Epithelial cell of prostate (primary cell): ENCODE measurements at regions not wholly inside any gene's neighbourhood (a gene's known extent, or its start where the extent isn't known, plus 50 kb on each side); places are given as distances from the start of the nearest gene placed in this dataset.
"Not testable (repeated sequence)": the region's sequence is repeated elsewhere in the genome, so short reads cannot be mapped to it uniquely, and the experiment has no call there.

Experiments used
- DNase-seq: peaks from one replicate; pipeline ENCODE4 v3.0.0-alpha.2; 2011; ENCODE audit warnings: low read depth, low spot score
- H3K27ac ChIP-seq: fragments of 450-650 bp; 2 replicates; pipeline ENCODE4 v1.5.1; 2017; ENCODE audit warnings: mild to moderate bottlenecking

GRCh38 chr6:8858854-8859331 is 423.5 kb upstream of the SLC35B3 start:
- no peak overlapping the region for H3K27ac ChIP-seq
- no peak for DNase-seq

GRCh38 chr6:8857160-8857559 is 421.8 kb upstream of the SLC35B3 start:
- DNase-seq: no peak
- H3K27ac ChIP-seq: no peak overlapping the region

- H3K27ac ChIP-seq: no peak overlapping the region
- DNase-seq: no peak
Measured at GRCh38 chr6:8855411-8855810, 420.1 kb upstream of the SLC35B3 start.

GRCh38 chr6:8852332-8852731 is 417.0 kb upstream of the SLC35B3 start:
- H3K27ac ChIP-seq: no peak overlapping the region

GRCh38 chr6:8846680-8847079 is 411.3 kb upstream of the SLC35B3 start:
- DNase-seq, H3K27ac ChIP-seq: not testable (repeated sequence)

More at GRCh38 chr6:8852332-8852731, 417.0 kb upstream of the SLC35B3 start:
- DNase-seq: no peak

- no peak for DNase-seq
Measured at GRCh38 chr6:8845690-8846089, 410.3 kb upstream of the SLC35B3 start.

DNA sequence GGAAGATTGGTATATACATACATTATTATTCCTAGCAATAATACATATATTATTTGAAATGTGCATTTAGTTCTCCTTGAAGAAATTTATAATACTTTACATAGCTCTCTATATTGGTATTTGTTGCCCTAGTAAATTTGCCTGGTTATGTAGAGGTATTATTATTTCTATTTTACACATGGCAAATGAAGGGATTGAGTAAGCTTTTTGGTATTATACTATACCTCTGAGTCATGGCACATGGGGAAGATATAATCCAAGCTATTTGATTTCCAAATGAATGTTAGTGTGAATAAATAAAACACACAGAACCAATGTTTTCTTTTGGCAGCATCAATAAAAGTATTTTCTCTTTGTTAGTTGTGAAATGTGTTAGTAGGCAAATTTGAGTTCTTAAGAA is 409.6 kb upstream of the SLC35B3 start:
- no peak for DNase-seq
- H3K27ac ChIP-seq: no peak overlapping the region

More at GRCh38 chr6:8845690-8846089, 410.3 kb upstream of the SLC35B3 start:
- H3K27ac ChIP-seq: no peak overlapping the region

- H3K27ac ChIP-seq: no peak overlapping the region
- no peak for DNase-seq
Measured at GRCh38 chr6:8839626-8840025, 404.3 kb upstream of the SLC35B3 start.

DNA sequence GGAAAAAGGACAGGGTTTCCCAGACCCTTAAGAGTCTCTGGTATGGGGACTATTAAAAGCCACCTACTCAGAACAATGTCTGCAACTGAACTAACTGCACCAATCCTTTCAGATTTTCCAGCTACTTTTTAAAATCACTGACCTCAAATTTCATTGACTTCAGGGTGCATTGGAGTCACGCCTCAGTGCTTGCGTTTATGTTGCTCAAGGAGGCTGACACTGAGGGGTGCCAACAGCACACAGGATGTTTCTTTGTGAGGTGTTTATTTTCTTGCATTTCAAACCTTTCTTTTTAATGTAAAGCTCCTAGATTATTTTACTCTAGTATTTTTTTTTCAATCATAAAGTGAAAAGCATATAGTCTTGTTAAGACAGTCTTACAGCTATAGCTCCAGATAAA is 402.0 kb upstream of the SLC35B3 start:
- H3K27ac ChIP-seq: no peak overlapping the region
- no peak for DNase-seq

DNA sequence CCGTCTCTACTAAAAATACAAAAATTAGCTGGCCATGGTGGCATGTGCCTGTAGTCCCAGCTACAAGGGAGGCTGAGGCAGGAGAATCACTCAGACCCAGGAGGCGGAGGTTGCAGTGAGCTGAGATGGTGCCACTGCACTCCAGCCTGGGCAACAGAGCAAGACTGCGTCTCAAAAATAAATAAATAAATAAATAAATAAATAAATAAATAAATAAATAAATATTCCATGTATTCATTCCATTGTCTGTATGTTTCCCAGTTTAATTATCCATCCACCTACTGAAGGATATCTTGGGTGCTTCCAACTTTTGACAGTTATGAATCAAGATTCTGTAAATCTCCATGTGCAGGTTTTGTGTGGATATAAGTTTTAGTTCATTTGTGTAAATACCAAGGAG is 397.4 kb upstream of the SLC35B3 start:
- not testable (repeated sequence) for DNase-seq, H3K27ac ChIP-seq

- DNase-seq: no peak
- no peak overlapping the region for H3K27ac ChIP-seq
Measured at GRCh38 chr6:8831366-8832152, 396.2 kb upstream of the SLC35B3 start.

GRCh38 chr6:8830794-8831193 is 395.4 kb upstream of the SLC35B3 start:
- DNase-seq: no peak
- H3K27ac ChIP-seq: no peak overlapping the region

- no peak for DNase-seq
- H3K27ac ChIP-seq: no peak overlapping the region
Measured at GRCh38 chr6:8829796-8830195, 394.5 kb upstream of the SLC35B3 start.

DNA sequence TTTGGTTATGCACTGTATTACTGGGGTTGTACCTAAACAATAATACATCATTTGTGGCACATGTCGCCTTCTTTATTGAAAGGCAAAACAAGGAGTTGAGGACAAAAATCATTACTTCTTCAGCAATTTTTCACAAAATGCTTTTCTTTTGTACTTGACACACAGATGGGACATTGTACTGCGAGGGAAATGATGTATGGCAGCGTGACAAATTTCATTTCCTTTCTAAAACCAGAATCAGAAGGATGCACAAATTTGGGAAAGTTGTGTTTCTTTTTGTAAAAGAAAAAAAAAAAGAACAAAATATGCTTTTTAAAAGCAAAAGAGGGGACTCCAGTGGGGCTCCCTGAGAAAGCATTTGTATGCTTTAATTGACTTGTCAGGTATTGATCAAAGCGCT is 394.0 kb upstream of the SLC35B3 start:
- no peak overlapping the region for H3K27ac ChIP-seq

GRCh38 chr6:8828376-8828775 is 393.0 kb upstream of the SLC35B3 start:
- no peak for DNase-seq
- no peak overlapping the region for H3K27ac ChIP-seq

More for the DNA sequence above, 394.0 kb upstream of the SLC35B3 start:
- no peak for DNase-seq

- H3K27ac ChIP-seq: no peak overlapping the region
- no peak for DNase-seq
Measured at GRCh38 chr6:8825726-8826125, 390.4 kb upstream of the SLC35B3 start.

DNA sequence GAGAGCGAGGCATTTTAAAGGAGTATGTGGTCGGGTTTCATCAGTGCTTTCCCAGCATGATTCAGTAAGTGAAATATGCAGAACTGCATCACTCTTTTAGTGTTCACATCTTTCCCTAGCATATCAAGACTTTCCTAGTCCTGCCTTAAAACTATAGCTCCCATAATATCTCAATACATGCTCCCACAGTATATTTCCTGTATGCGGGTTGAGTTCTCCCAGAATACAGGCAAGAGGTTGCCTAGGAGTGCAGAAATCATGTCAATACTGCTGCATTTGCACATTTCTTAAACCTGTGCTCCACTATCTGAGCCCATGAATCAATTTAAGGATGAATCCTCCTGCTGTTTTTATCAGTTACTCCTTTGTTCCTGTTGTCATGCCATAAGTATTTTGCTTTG is 386.6 kb upstream of the SLC35B3 start:
- no peak for DNase-seq
- H3K27ac ChIP-seq: peak overlapping the region; percentile 42

GRCh38 chr6:8820313-8820712 is 385.0 kb upstream of the SLC35B3 start:
- no peak for DNase-seq
- no peak overlapping the region for H3K27ac ChIP-seq

GRCh38 chr6:8819446-8819845 is 384.1 kb upstream of the SLC35B3 start:
- peak; percentile 57 for DNase-seq
- no peak overlapping the region for H3K27ac ChIP-seq

DNA sequence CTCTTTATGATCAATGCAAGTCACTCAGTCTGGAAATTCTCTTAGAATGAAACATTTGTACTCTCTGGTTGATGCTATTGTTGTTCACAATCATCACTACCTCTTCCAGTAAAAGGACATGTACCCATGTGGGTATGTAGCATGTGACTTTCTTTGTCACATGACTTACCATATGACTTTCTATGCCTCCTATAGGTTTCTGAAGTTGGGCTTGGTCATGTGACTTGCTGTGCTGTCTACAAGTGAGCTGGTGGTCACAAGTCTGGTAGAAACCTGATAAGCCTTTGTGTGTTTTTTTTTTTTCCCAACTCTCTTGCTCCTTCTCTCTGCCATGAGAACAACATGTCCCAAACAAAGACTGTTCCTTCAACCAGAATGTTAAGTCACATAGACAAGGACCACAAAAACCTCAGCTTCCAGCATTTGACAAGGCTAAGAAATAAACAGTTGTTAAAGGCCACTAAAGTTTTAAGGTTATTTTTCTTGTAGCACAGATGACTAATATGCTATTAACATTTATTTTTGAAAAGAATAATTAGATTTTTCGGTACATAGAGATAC is 379.2 kb upstream of the SLC35B3 start:
- no peak for DNase-seq
- no peak overlapping the region for H3K27ac ChIP-seq

- no peak overlapping the region for H3K27ac ChIP-seq
- DNase-seq: no peak
Measured at GRCh38 chr6:8810325-8810724, 375.0 kb upstream of the SLC35B3 start.

- no peak for DNase-seq
- H3K27ac ChIP-seq: no peak overlapping the region
Measured at GRCh38 chr6:8809662-8810061, 374.3 kb upstream of the SLC35B3 start.
